ENCODE measurements at regions not wholly inside any gene's neighbourhood (a gene's known extent, or its start where the extent isn't known, plus 50 kb on each side); places are given as distances from the start of the nearest gene placed in this dataset.

- H3K4me2 ChIP-seq, result no peak overlapping the region
- no peak overlapping the region for H3K4me3 ChIP-seq
- TF ChIP-seq CTCF (IDR thresholded peaks at IDR 0.05) (no peak), EZH2phosphoT487 (IDR thresholded peaks at IDR 0.05) (no peak)
- H2AFZ ChIP-seq (replicated peaks), result no peak overlapping the region
- Mint-ChIP-seq H3K27me3 (ENCODE audit: insufficient read depth, low read depth) (no peaks in the 10 kb centered on the region), H3K4me3 (no peak overlapping the region), H3K36me3 (no peaks in the 10 kb centered on the region), H3K27ac (no peak overlapping the region), H3K9me3 (no peaks in the 10 kb centered on the region), H3K4me1 (no peaks in the 10 kb centered on the region)
- no peaks in the 10 kb centered on the region for H3K36me3 ChIP-seq
- H4K20me1 ChIP-seq (ENCODE audit: low read depth), result no peaks in the 10 kb centered on the region
- no peaks in the 10 kb centered on the region for H3K9me3 ChIP-seq (ENCODE audit: low read depth)
- H3K4me1 ChIP-seq, result no peaks in the 10 kb centered on the region
- no peak overlapping the region for H3K27ac ChIP-seq
- no peaks in the 10 kb centered on the region for H3F3A ChIP-seq (ENCODE audit: low read depth)
- DNase-seq (ENCODE audit: low spot score), result no peak
- H3K27me3 ChIP-seq, result no peaks in the 10 kb centered on the region
- no peak overlapping the region for H3K9ac ChIP-seq
- H3K79me2 ChIP-seq (ENCODE audit: low read depth), result no peaks in the 10 kb centered on the region
Measured at GRCh38 chr3:95351158-95351557, 1288.3 kb downstream of the NSUN3 start.

- Histone ChIP-seq H3K9me3 (ENCODE audit: low read depth) (no peaks in the 10 kb centered on the region), H3K9ac (no peak overlapping the region), H3K4me2 (no peak overlapping the region), H4K20me1 (ENCODE audit: low read depth) (no peaks in the 10 kb centered on the region), H3K27me3 (no peaks in the 10 kb centered on the region), H3K4me1 (no peaks in the 10 kb centered on the region), H3K4me3 (no peak overlapping the region), H3K36me3 (no peaks in the 10 kb centered on the region), H3F3A (ENCODE audit: low read depth) (no peaks in the 10 kb centered on the region), H3K79me2 (ENCODE audit: low read depth) (no peaks in the 10 kb centered on the region), H2AFZ (replicated peaks) (no peak overlapping the region), H3K27ac (no peak overlapping the region)
- peaks cover 4% of the 10 kb centered on the region for H3K4me1 Mint-ChIP-seq
- H3K27me3 Mint-ChIP-seq (ENCODE audit: insufficient read depth, low read depth), result peaks cover 2% of the 10 kb centered on the region
- H3K9me3 Mint-ChIP-seq, result no peaks in the 10 kb centered on the region
- no peaks in the 10 kb centered on the region for H3K36me3 Mint-ChIP-seq
- no peak for TF ChIP-seq EZH2 (IDR thresholded peaks at IDR 0.05)
- TF ChIP-seq CTCF (IDR thresholded peaks at IDR 0.05), result no peak
- no peak for TF ChIP-seq EZH2phosphoT487 (IDR thresholded peaks at IDR 0.05)
- no peak for DNase-seq (ENCODE audit: low spot score)
- no peak overlapping the region for H3K4me3 Mint-ChIP-seq
- no peak overlapping the region for H3K27ac Mint-ChIP-seq
Measured at GRCh38 chr3:95352471-95352870, 1289.6 kb downstream of the NSUN3 start.

GRCh38 chr3:95354489-95354888, 1291.6 kb downstream of the NSUN3 start:
- H4K20me1 ChIP-seq (ENCODE audit: low read depth), result no peaks in the 10 kb centered on the region
- TF ChIP-seq EZH2phosphoT487 (IDR thresholded peaks at IDR 0.05) (no peak), CTCF (IDR thresholded peaks at IDR 0.05) (no peak), EZH2 (IDR thresholded peaks at IDR 0.05) (no peak)
- DNase-seq (ENCODE audit: low spot score), result no peak
- peak overlapping the region; percentile 40 for H2AFZ ChIP-seq (replicated peaks)
- peaks cover 4% of the 10 kb centered on the region for H3K4me1 Mint-ChIP-seq
- no peaks in the 10 kb centered on the region for H3K4me1 ChIP-seq
- no peak overlapping the region for H3K4me3 Mint-ChIP-seq
- H3K27me3 ChIP-seq, result no peaks in the 10 kb centered on the region
- no peaks in the 10 kb centered on the region for H3F3A ChIP-seq (ENCODE audit: low read depth)
- H3K4me2 ChIP-seq, result no peak overlapping the region
- H3K27ac Mint-ChIP-seq, result no peak overlapping the region
- no peaks in the 10 kb centered on the region for H3K36me3 Mint-ChIP-seq
- H3K4me3 ChIP-seq, result no peak overlapping the region
- no peaks in the 10 kb centered on the region for H3K9me3 Mint-ChIP-seq
- no peaks in the 10 kb centered on the region for H3K36me3 ChIP-seq
- no peak overlapping the region for H3K9ac ChIP-seq
- H3K79me2 ChIP-seq (ENCODE audit: low read depth), result no peaks in the 10 kb centered on the region
- H3K27ac ChIP-seq, result no peak overlapping the region
- peaks cover 2% of the 10 kb centered on the region for H3K27me3 Mint-ChIP-seq (ENCODE audit: insufficient read depth, low read depth)
- no peaks in the 10 kb centered on the region for H3K9me3 ChIP-seq (ENCODE audit: low read depth)

All from neural progenitor cell (in vitro differentiated cells).